ENCODE measurements at regions not wholly inside any gene's neighbourhood (a gene's known extent, or its start where the extent isn't known, plus 50 kb on each side); places are given as distances from the start of the nearest gene placed in this dataset.
"Not testable (repeated sequence)": the region's sequence is repeated elsewhere in the genome, so short reads cannot be mapped to it uniquely, and the experiment has no call there.

DNA sequence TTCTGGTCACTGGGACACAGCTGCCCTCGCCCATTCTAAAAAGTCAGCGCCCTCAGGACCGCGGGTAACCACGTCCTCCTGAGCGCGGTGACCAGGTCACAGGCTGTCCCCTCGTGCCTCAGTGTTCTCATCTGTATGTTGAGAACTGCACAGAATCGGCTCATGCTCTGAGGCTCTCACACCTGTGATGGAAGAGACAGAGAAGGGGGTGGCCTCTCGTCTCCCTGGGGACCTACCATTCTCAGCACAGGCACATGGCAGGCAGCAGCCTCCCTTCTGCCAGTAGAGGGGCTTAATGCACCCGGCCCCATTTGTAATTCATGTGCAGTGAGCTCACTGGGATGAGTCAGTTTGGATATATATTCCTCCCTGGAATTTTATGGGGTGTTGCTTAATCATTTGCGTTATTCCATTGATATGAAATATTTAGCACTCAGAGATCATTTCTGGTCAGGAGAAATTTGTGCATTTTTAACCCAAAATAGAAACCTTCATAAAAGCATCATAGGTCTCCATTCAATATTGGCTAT, 51.9 kb upstream of the ROPN1B start:
- peak; percentile 7 for DNase-seq

DNA sequence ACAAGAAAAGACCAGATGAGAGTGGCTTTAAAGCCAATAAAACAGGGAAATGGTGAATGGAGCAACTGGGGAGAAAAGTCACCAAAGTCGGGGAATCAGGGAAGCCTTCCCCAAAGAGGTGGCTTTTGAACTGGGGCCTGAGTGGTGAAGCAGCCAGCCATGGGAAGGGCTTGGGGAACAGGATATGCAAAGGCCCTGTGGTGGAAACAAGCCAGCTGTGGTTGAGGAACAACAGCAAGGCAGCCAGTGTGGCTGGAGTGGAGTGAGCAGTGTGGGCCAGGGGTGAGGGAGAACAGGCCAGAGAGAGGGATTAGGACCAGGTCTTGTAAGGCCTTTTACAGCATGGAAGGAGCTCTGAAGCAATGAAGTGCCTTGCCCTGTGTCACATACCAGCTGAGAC, 51.0 kb upstream of the ROPN1B start:
- DNase-seq = not testable (repeated sequence)

GRCh38 chr3:125918451-125918850, 50.5 kb upstream of the ROPN1B start:
- DNase-seq = not testable (repeated sequence)

GRCh38 chr3:125918866-125919265, 50.1 kb upstream of the ROPN1B start:
- DNase-seq = not testable (repeated sequence)

Measured in effector CD4-positive, alpha-beta T cell (primary cell).